ENCODE measurements at regions not wholly inside any gene's neighbourhood (a gene's known extent, or its start where the extent isn't known, plus 50 kb on each side); places are given as distances from the start of the nearest gene placed in this dataset.
A peak's percentile ranks its signal among the peaks of the same experiment; 100 is the strongest.

DNA sequence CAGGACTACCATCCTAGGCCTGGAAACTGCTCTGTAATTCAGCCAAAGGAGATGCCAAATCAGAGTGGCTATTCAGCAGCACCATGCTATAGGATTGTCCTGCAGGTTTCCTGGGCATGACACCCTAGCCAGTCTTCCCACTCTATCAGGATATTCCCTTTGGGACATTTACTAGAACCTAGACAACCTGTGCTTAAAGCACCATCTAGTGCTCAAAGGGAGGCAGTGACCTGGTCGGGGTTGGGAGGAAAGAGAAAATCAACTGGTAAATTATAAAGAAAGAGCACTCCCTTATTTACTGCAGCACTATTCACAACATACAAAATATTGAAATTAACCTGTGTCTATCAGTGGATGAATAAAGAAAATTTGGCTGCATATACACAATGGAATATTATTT lies 67.2 kb upstream of the SMLR1 start:
- H3K4me1 Mint-ChIP-seq (ENCODE audit: low read depth, unreplicated experiment) = peaks cover 5% of the 10 kb centered on the region
- H3K36me3 Mint-ChIP-seq (ENCODE audit: unreplicated experiment) = no peaks in the 10 kb centered on the region
- peak; percentile 34 for DNase-seq
- H3K27ac Mint-ChIP-seq (ENCODE audit: unreplicated experiment) = no peak overlapping the region
- no peak overlapping the region for H3K4me3 Mint-ChIP-seq (ENCODE audit: unreplicated experiment)
- H3K9me3 Mint-ChIP-seq (ENCODE audit: unreplicated experiment) = no peaks in the 10 kb centered on the region
- TF ChIP-seq CTCF (IDR thresholded peaks at IDR 0.05; ENCODE audit: partially characterized antibody, unreplicated experiment) = peak; percentile 48
- H3K27me3 Mint-ChIP-seq (ENCODE audit: unreplicated experiment) = no peaks in the 10 kb centered on the region

DNA sequence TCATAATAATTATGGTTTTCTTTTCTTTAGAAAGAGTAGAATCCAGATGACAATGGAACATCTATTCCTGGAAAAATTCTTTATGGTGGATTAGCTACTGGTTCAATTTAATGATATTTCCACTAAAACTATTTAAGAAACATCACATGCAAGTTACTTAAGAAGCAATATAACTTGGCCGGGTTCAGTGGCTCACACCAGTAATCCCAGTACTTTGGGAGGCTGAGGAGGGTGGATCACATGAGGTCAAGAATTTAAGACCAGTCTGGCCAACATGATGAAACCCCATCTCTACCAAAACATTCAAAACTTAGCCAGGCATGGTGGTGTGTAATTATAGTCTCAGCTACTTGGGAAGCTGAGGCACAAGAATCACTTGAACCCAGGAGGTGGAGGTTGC lies 65.9 kb upstream of the SMLR1 start:
- Mint-ChIP-seq H3K27me3 (ENCODE audit: unreplicated experiment) (no peaks in the 10 kb centered on the region), H3K4me1 (ENCODE audit: low read depth, unreplicated experiment) (peaks cover 2% of the 10 kb centered on the region), H3K36me3 (ENCODE audit: unreplicated experiment) (no peaks in the 10 kb centered on the region), H3K4me3 (ENCODE audit: unreplicated experiment) (no peak overlapping the region), H3K27ac (ENCODE audit: unreplicated experiment) (no peak overlapping the region), H3K9me3 (ENCODE audit: unreplicated experiment) (no peaks in the 10 kb centered on the region)
- DNase-seq = no peak
- no peak for TF ChIP-seq CTCF (IDR thresholded peaks at IDR 0.05; ENCODE audit: partially characterized antibody, unreplicated experiment)

GRCh38 chr6:130765181-130765727 lies 62.0 kb upstream of the SMLR1 start:
- DNase-seq = no peak
- Mint-ChIP-seq H3K4me3 (ENCODE audit: unreplicated experiment) (no peak overlapping the region), H3K9me3 (ENCODE audit: unreplicated experiment) (no peaks in the 10 kb centered on the region), H3K36me3 (ENCODE audit: unreplicated experiment) (no peaks in the 10 kb centered on the region), H3K4me1 (ENCODE audit: low read depth, unreplicated experiment) (no peaks in the 10 kb centered on the region), H3K27ac (ENCODE audit: unreplicated experiment) (no peak overlapping the region), H3K27me3 (ENCODE audit: unreplicated experiment) (no peaks in the 10 kb centered on the region)
- TF ChIP-seq CTCF (IDR thresholded peaks at IDR 0.05; ENCODE audit: partially characterized antibody, unreplicated experiment) = no peak

DNA sequence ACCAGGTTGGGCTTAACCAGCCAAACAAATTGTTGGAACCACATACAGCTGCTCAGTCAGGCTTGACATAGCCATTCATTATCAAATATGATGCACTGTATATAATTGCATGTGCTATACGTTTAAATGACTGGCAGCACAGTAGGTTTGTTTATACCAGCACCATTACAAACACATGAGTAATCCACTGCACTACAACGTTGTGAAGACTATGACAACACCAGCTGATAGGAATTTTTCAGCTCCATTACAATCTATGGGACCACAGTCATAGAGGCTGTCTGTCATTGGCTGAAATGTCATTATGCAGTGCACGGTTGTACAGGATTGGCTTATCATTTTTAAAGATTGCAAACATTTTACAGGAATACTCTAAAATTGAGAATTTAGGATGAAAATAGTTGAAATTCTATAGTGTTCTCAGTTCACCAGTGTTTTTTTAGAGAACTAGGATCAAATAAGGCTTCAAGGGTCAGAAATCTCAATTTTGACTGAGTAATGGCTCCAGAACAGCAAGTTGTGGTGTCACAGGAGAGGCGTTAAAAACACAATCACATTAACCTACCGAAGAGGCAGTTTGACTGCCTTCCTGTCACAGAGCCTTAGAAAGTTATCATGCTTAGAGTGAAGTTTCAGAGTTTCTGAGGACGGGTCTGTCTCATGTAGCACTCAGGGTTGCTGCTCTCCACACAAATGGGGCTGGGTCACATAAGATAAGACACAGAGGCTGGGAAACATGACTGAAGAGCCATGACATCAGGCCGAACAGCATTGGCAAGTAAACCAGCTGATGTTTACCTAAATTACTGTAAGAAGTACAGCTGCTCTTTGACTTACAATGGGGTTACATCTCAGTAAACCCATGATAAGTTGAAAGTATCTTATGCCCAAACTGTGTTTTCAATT lies 60.7 kb upstream of the SMLR1 start:
- Mint-ChIP-seq H3K27me3 (ENCODE audit: unreplicated experiment) (no peaks in the 10 kb centered on the region), H3K4me3 (ENCODE audit: unreplicated experiment) (no peak overlapping the region), H3K9me3 (ENCODE audit: unreplicated experiment) (no peaks in the 10 kb centered on the region), H3K4me1 (ENCODE audit: low read depth, unreplicated experiment) (no peaks in the 10 kb centered on the region), H3K36me3 (ENCODE audit: unreplicated experiment) (no peaks in the 10 kb centered on the region), H3K27ac (ENCODE audit: unreplicated experiment) (no peak overlapping the region)
- no peak for TF ChIP-seq CTCF (IDR thresholded peaks at IDR 0.05; ENCODE audit: partially characterized antibody, unreplicated experiment)
- DNase-seq = no peak

- Mint-ChIP-seq H3K27ac (ENCODE audit: unreplicated experiment) (no peak overlapping the region), H3K4me1 (ENCODE audit: low read depth, unreplicated experiment) (no peaks in the 10 kb centered on the region), H3K27me3 (ENCODE audit: unreplicated experiment) (no peaks in the 10 kb centered on the region), H3K9me3 (ENCODE audit: unreplicated experiment) (no peaks in the 10 kb centered on the region), H3K36me3 (ENCODE audit: unreplicated experiment) (no peaks in the 10 kb centered on the region), H3K4me3 (ENCODE audit: unreplicated experiment) (no peak overlapping the region)
- no peak for DNase-seq
- TF ChIP-seq CTCF (IDR thresholded peaks at IDR 0.05; ENCODE audit: partially characterized antibody, unreplicated experiment) = no peak
These were observed 57.3 kb upstream of the SMLR1 start for GRCh38 chr6:130769861-130770260.

Data from glutamatergic neuron (in vitro differentiated cells).